ENCODE measurements at regions not wholly inside any gene's neighbourhood (a gene's known extent, or its start where the extent isn't known, plus 50 kb on each side); places are given as distances from the start of the nearest gene placed in this dataset.

DNA sequence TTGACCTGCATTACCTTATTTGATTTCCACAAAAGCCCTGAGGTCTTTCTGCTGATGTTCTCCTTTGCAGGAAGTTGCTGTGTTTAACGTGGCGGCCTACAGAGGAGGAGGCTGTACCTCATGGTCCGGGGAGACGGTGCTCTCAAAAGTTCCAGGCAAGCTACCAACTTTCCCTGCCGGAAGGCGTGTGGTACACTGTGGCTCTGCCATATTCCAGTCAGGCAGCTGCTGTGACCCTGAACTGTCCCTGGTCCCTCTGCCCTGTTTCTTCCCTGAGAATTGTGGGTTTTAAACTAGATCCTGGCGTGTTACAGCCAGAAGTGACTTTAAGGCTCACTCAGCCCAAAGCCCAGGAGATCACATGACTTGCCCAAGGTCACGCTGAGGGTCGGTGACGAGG, 139.2 kb downstream of the TEX36 start:
- TF ChIP-seq, protein P1, sequence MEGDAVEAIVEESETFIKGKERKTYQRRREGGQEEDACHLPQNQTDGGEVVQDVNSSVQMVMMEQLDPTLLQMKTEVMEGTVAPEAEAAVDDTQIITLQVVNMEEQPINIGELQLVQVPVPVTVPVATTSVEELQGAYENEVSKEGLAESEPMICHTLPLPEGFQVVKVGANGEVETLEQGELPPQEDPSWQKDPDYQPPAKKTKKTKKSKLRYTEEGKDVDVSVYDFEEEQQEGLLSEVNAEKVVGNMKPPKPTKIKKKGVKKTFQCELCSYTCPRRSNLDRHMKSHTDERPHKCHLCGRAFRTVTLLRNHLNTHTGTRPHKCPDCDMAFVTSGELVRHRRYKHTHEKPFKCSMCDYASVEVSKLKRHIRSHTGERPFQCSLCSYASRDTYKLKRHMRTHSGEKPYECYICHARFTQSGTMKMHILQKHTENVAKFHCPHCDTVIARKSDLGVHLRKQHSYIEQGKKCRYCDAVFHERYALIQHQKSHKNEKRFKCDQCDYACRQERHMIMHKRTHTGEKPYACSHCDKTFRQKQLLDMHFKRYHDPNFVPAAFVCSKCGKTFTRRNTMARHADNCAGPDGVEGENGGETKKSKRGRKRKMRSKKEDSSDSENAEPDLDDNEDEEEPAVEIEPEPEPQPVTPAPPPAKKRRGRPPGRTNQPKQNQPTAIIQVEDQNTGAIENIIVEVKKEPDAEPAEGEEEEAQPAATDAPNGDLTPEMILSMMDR (conservative IDR thresholded peaks at IDR 0.05; ENCODE audit: low read length): no peak
- TF ChIP-seq EZH2phosphoT487 (IDR thresholded peaks at IDR 0.05; ENCODE audit: borderline replicate concordance, low read depth, low read length): no peak

Data from OCI-LY7 (cell line).